WTC11 (cell line): ENCODE measurements at regions not wholly inside any gene's neighbourhood (a gene's known extent, or its start where the extent isn't known, plus 50 kb on each side); places are given as distances from the start of the nearest gene placed in this dataset.

Source experiments
- IRF2 ChIP-seq: sonication (generic); formaldehyde crosslinking; IDR thresholded peaks from 2 replicates; pipeline ENCODE4 v1.8.0; 2022; ENCODE audit warnings: low read depth, missing genetic modification reagents, borderline replicate concordance
- TF ChIP-seq, protein P1 (sequence below): fragments of 200-600 bp; IDR thresholded peaks from 2 replicates; pipeline ENCODE4 v1.8.0; 2022; ENCODE audit warnings: antibody characterized with exemption

GRCh38 chr12:89081719-89082369 lies 270.5 kb downstream of the DUSP6 start:
- TF ChIP-seq IRF2 (CRISPR knock-in tag), result no peak
- TF ChIP-seq, protein P1, sequence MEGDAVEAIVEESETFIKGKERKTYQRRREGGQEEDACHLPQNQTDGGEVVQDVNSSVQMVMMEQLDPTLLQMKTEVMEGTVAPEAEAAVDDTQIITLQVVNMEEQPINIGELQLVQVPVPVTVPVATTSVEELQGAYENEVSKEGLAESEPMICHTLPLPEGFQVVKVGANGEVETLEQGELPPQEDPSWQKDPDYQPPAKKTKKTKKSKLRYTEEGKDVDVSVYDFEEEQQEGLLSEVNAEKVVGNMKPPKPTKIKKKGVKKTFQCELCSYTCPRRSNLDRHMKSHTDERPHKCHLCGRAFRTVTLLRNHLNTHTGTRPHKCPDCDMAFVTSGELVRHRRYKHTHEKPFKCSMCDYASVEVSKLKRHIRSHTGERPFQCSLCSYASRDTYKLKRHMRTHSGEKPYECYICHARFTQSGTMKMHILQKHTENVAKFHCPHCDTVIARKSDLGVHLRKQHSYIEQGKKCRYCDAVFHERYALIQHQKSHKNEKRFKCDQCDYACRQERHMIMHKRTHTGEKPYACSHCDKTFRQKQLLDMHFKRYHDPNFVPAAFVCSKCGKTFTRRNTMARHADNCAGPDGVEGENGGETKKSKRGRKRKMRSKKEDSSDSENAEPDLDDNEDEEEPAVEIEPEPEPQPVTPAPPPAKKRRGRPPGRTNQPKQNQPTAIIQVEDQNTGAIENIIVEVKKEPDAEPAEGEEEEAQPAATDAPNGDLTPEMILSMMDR, result no peak
